Esophagus squamous epithelium (tissue), 4 donors: ENCODE measurements at regions not wholly inside any gene's neighbourhood (a gene's known extent, or its start where the extent isn't known, plus 50 kb on each side); places are given as distances from the start of the nearest gene placed in this dataset.

Source experiments
- POLR2A ChIP-seq, 4 donors: fragments of 450-650 bp; IDR thresholded peaks; one replicate each; pipeline ENCODE4 v1.6.1; 2017; ENCODE audit warnings: antibody characterized with exemption in 4 of 4, mild to moderate bottlenecking in 4 of 4, moderate library complexity in 3 of 4
- TF ChIP-seq, protein P1 (sequence below), 6 experiments: fragments of 450-650 bp in 4 of 6; fragments of 200-600 bp in 2 of 6; sonication (generic) in 2 of 6; IDR thresholded peaks; one replicate each; pipeline ENCODE4 v1.5.1; 2016 to 2019; ENCODE audit warnings: antibody characterized with exemption in 6 of 6, mild to moderate bottlenecking in 4 of 6, moderate library complexity in 4 of 6

GRCh38 chr1:30354410-30354809 lies 369.0 kb downstream of the MATN1 start:
- no peak for TF ChIP-seq POLR2A (IDR thresholded peaks at IDR 0.05)
- TF ChIP-seq, protein P1, sequence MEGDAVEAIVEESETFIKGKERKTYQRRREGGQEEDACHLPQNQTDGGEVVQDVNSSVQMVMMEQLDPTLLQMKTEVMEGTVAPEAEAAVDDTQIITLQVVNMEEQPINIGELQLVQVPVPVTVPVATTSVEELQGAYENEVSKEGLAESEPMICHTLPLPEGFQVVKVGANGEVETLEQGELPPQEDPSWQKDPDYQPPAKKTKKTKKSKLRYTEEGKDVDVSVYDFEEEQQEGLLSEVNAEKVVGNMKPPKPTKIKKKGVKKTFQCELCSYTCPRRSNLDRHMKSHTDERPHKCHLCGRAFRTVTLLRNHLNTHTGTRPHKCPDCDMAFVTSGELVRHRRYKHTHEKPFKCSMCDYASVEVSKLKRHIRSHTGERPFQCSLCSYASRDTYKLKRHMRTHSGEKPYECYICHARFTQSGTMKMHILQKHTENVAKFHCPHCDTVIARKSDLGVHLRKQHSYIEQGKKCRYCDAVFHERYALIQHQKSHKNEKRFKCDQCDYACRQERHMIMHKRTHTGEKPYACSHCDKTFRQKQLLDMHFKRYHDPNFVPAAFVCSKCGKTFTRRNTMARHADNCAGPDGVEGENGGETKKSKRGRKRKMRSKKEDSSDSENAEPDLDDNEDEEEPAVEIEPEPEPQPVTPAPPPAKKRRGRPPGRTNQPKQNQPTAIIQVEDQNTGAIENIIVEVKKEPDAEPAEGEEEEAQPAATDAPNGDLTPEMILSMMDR (IDR thresholded peaks at IDR 0.05), result no peak
